Spleen (tissue), 11 donors: ENCODE measurements at regions not wholly inside any gene's neighbourhood (a gene's known extent, or its start where the extent isn't known, plus 50 kb on each side); places are given as distances from the start of the nearest gene placed in this dataset.

ENCODE experiments used
- DNase-seq: peaks from one replicate; pipeline ENCODE4 v3.0.0-alpha.2; 2020
- H3K27ac ChIP-seq, 8 donors: fragments of 200-600 bp; sonication (generic) in 7 of 8; 1 replicate in 4 of 8; 2 replicates in 4 of 8; pipeline versions ENCODE4 v1.5.0 to v1.8.0; 2016 to 2021; ENCODE audit warnings: inconsistent platforms in 4 of 8, mild to moderate bottlenecking in 4 of 8, moderate library complexity in 1 of 8
- H3K27me3 ChIP-seq, 7 donors: fragments of 200-600 bp; sonication (generic) in 6 of 7; replicated peaks in 1 of 7; 1 replicate in 4 of 7; 2 replicates in 3 of 7; pipeline versions ENCODE4 v1.5.0 to v1.8.0; 2016 to 2021; ENCODE audit warnings: inconsistent platforms in 3 of 7, mild to moderate bottlenecking in 1 of 7
- H3K36me3 ChIP-seq, 6 donors: fragments of 200-600 bp; sonication (generic) in 5 of 6; 1 replicate in 4 of 6; 2 replicates in 2 of 6; pipeline versions ENCODE4 v1.5.0 to v1.8.0; 2016 to 2021; ENCODE audit warnings: inconsistent platforms in 2 of 6
- H3K4me1 ChIP-seq, 6 donors: fragments of 200-600 bp; sonication (generic) in 5 of 6; 1 replicate in 3 of 6; 2 replicates in 3 of 6; pipeline versions ENCODE4 v1.5.0 to v1.8.0; 2016 to 2021; ENCODE audit warnings: inconsistent platforms in 3 of 6
- H3K4me3 ChIP-seq, 8 donors: fragments of 200-600 bp; sonication (generic) in 7 of 8; 1 replicate in 4 of 8; 2 replicates in 4 of 8; pipeline versions ENCODE4 v1.5.0 to v1.8.0; 2016 to 2021; ENCODE audit warnings: inconsistent platforms in 4 of 8, mild to moderate bottlenecking in 4 of 8, moderate library complexity in 2 of 8
- H3K9me3 ChIP-seq, 8 donors: fragments of 200-600 bp; sonication (generic) in 7 of 8; 1 replicate in 4 of 8; 2 replicates in 4 of 8; pipeline versions ENCODE4 v1.5.0 to v1.8.0; 2016 to 2021; ENCODE audit warnings: inconsistent platforms in 4 of 8
- POLR2A ChIP-seq, 3 donors: fragments of 450-650 bp; IDR thresholded peaks; one replicate each; pipeline ENCODE4 v1.5.1; 2017; ENCODE audit warnings: antibody characterized with exemption in 3 of 3, mild to moderate bottlenecking in 1 of 3
- POLR2AphosphoS5 ChIP-seq, 3 donors: sonication (generic); formaldehyde crosslinking; IDR thresholded peaks; one replicate each; pipeline ENCODE4 v1.5.1; 2017; ENCODE audit warnings: antibody characterized with exemption in 3 of 3
- WGBS, 5 donors: extraction: QIAGEN DNeasy Blood & Tissue Kit in 3 of 5; methylation state at CpG; one replicate each; pipeline versions ENCODE4 v1.1.5 to v1.1.7; 2013 to 2018; 5-methylcytosine and 5-hydroxymethylcytosine counted together
- intact Hi-C: fragments of 100-400 bp; cut with DNase I; formaldehyde crosslinking; loops from one replicate; pipeline ENCODE4 v1.15.0; 2023; ENCODE audit warnings: low total_unique reads
- TF ChIP-seq, protein P1 (sequence below), 11 experiments: fragments of 200-600 bp in 7 of 11; fragments of 450-650 bp in 4 of 11; sonication (generic) in 4 of 11; IDR thresholded peaks in 8 of 11; conservative IDR thresholded peaks in 3 of 11; 1 replicate in 7 of 11; 2 replicates in 4 of 11; pipeline versions ENCODE4 v1.4.0 to v1.8.0; 2016 to 2021; ENCODE audit warnings: antibody characterized with exemption in 11 of 11, inconsistent platforms in 4 of 11, mild to moderate bottlenecking in 1 of 11
- donor health status: healthy with polysubstance abuse.
- donor health status: DM: no; HTN: no; CAD: no; lungs with moderate emphysema.
- donor health status: DM: no; HTN: no; CAD: no.
- donor health status: Bipolar disorder and iron deficiency.
- donor health status: healthy.
- donor health status: DM: no; HTN: no; CAD: no.
- donor health status: DM: yes; HTN: yes; CAD: no.

DNA sequence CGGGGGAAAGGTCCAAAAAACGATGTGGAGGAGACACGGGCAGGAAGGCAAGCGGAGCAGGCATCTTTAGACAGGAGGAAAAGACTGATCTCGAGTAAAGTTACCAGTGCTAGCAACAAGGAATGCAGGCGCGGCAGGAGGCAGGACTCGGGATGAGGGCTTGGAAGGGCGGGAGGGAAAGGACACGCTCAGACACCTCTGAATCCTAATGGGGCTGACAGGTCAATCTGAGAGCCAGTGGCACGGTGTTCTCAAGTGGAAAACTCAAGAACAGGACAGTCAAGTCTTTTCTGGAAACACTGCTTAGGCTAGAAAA lies 155.3 kb upstream of the COBL start:
- Histone ChIP-seq H3K27ac (no peak overlapping the region), H3K9me3 (peaks cover 0 to 4% (median 0%) of the 10 kb centered on the region in 8 donors), H3K36me3 (no peaks in the 10 kb centered on the region), H3K4me1 (no peaks in the 10 kb centered on the region), H3K4me3 (no peak overlapping the region), H3K27me3 (peaks cover 0 to 37% (median 3%) of the 10 kb centered on the region in 7 donors)
- WGBS, 5 donors: 23 to 44% (median 37%) methylated on average over 11 of the region's 11 CpGs
- DNase-seq: no peak
- intact Hi-C loops: no loop called here
- TF ChIP-seq, protein P1, sequence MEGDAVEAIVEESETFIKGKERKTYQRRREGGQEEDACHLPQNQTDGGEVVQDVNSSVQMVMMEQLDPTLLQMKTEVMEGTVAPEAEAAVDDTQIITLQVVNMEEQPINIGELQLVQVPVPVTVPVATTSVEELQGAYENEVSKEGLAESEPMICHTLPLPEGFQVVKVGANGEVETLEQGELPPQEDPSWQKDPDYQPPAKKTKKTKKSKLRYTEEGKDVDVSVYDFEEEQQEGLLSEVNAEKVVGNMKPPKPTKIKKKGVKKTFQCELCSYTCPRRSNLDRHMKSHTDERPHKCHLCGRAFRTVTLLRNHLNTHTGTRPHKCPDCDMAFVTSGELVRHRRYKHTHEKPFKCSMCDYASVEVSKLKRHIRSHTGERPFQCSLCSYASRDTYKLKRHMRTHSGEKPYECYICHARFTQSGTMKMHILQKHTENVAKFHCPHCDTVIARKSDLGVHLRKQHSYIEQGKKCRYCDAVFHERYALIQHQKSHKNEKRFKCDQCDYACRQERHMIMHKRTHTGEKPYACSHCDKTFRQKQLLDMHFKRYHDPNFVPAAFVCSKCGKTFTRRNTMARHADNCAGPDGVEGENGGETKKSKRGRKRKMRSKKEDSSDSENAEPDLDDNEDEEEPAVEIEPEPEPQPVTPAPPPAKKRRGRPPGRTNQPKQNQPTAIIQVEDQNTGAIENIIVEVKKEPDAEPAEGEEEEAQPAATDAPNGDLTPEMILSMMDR (IDR thresholded peaks at IDR 0.05 in 8 of 11, conservative IDR thresholded peaks at IDR 0.05 in 3 of 11): no peak
- TF ChIP-seq POLR2AphosphoS5 (IDR thresholded peaks at IDR 0.05): no peak
- TF ChIP-seq POLR2A (IDR thresholded peaks at IDR 0.05): no peak

DNA sequence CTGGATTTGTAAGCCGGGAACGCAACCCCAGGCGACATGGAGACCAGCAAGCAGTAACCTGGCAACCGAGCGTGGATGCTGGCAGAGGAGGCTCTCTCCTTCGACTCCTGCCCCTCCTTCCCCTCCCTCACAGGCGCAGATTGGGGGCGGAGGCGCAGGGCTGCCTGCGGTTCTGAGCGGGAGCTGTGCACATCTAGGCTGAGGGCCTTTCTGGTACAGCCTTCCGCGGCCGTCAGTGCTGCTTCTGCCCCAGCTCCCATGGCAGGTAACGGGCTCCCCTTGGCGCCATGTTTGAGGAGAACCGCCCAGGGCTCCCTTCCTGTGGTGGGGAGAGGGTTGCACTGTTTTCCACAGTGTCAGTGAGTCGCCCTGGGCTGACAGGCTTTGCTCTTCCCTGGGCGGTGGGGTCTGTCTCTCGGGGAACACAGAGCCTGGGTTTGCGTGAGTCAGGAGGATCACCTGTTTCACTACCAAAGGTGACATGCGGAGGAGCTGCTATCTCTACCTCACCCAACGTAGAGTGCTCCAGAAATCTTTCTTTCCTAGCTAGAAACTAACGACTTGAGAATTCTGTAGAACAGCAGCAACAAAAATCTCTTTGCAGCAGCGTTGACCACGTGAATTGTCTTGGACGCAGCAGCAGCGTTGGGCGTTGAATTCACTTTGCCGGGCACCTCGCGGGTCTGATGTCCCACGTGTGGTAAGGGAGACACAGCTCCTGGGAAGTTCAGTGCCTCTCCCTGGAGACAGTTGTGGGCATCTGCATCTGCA lies 154.8 kb upstream of the COBL start:
- intact Hi-C loops: no loop called here

DNA sequence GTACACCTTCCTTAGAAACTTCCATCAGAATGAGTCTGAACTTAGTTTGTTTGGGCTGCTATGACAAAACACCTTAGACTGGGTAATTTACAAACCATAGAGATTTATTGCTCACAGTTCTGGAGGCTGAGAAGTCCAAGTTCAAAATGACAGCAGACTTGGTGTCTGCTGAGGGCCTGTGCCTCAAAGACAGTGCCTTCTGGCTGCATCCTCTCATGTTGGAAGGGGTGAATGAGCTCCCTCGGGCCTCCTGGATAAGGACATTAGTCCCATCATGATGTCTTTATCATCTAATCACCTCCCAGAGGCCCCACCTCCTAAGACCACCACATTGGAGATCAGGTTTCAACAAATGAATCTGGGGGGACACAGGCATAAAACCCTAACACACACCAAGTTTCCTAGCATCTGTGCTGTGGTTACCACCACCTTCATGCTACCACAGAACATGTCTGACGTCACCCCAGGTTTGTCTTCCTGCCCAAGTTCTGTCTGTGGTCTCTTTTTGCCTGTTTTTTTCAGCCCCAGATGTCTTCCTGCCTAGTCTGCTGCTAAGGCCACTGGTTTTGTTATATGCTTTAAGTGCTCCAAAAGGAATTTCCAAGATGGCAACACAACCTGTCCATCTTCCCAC lies 150.9 kb upstream of the COBL start:
- 35 to 56% (median 46%) methylated on average over 2 of the region's 2 CpGs for WGBS, 5 donors

More for the DNA sequence above, 154.8 kb upstream of the COBL start:
- Histone ChIP-seq H3K9me3 (peaks cover 0 to 5% (median 0%) of the 10 kb centered on the region in 8 donors), H3K27me3 (peaks cover 0 to 37% (median 3%) of the 10 kb centered on the region in 7 donors), H3K4me1 (no peaks in the 10 kb centered on the region), H3K36me3 (no peaks in the 10 kb centered on the region), H3K27ac (no peak overlapping the region), H3K4me3 (no peak overlapping the region)
- 20 to 34% (median 26%) methylated on average over 28 to 33 of the region's 33 CpGs for WGBS, 5 donors
- no peak for TF ChIP-seq POLR2AphosphoS5 (IDR thresholded peaks at IDR 0.05)
- TF ChIP-seq, protein P1 (IDR thresholded peaks at IDR 0.05 in 8 of 11, conservative IDR thresholded peaks at IDR 0.05 in 3 of 11): no peak
- TF ChIP-seq POLR2A (IDR thresholded peaks at IDR 0.05): no peak
- DNase-seq: no peak

DNA sequence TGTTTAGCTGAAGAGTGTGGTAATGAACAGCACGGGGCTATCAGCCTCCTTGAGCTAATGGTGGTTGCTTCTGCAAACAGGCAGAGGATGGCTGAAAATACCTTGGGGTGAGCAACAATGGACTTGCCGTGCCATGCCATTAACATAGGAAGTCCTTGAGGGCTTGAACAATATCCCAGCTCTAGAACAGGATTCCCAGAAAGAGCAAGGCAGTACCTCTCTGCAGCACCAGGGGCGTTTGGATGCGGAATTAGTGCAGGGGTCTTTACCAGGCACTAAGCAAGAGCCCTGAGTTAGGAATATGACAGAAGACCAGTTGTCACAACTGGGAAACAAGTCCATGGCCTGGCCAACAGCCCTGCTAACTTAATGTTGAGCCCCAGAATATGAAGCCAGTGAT lies 143.2 kb upstream of the COBL start:
- Histone ChIP-seq H3K27ac (no peak overlapping the region), H3K9me3 (no peaks in the 10 kb centered on the region), H3K4me3 (no peak overlapping the region), H3K27me3 (no peaks in the 10 kb centered on the region), H3K36me3 (no peaks in the 10 kb centered on the region), H3K4me1 (no peaks in the 10 kb centered on the region)
- intact Hi-C loops: no loop called here
- DNase-seq: no peak
- TF ChIP-seq, protein P1 (IDR thresholded peaks at IDR 0.05 in 8 of 11, conservative IDR thresholded peaks at IDR 0.05 in 3 of 11): peak in 3 of 11 experiments; percentile 8 to 29 (median 16)
- TF ChIP-seq POLR2A (IDR thresholded peaks at IDR 0.05) (no peak), POLR2AphosphoS5 (IDR thresholded peaks at IDR 0.05) (no peak)
- WGBS, 5 donors: 48 to 54% (median 50%) methylated on average over 4 of the region's 4 CpGs

More for the DNA sequence above, 150.9 kb upstream of the COBL start:
- peaks cover 0 to 24% (median 0%) of the 10 kb centered on the region in 7 donors for H3K27me3 ChIP-seq
- H3K4me1 ChIP-seq: no peaks in the 10 kb centered on the region
- TF ChIP-seq, protein P1 (IDR thresholded peaks at IDR 0.05 in 8 of 11, conservative IDR thresholded peaks at IDR 0.05 in 3 of 11): no peak
- no peak for TF ChIP-seq POLR2AphosphoS5 (IDR thresholded peaks at IDR 0.05)
- no peak for TF ChIP-seq POLR2A (IDR thresholded peaks at IDR 0.05)
- H3K36me3 ChIP-seq: no peaks in the 10 kb centered on the region
- H3K27ac ChIP-seq: no peak overlapping the region
- H3K4me3 ChIP-seq: no peak overlapping the region
- H3K9me3 ChIP-seq: peaks cover 0 to 5% (median 0%) of the 10 kb centered on the region in 8 donors
- no peak for DNase-seq
- intact Hi-C loops: no loop called here
